C4-2B (cell line): ENCODE measurements at regions not wholly inside any gene's neighbourhood (a gene's known extent, or its start where the extent isn't known, plus 50 kb on each side); places are given as distances from the start of the nearest gene placed in this dataset.

Experiments used
- ZFX ChIP-seq: fragments of 450-650 bp; IDR thresholded peaks from 2 replicates; pipeline ENCODE4 v1.6.1; 2017
- TF ChIP-seq, protein P1 (sequence below): fragments of 450-650 bp; conservative IDR thresholded peaks from 2 replicates; pipeline ENCODE4 v1.5.1; 2017; ENCODE audit warnings: mild to moderate bottlenecking

DNA sequence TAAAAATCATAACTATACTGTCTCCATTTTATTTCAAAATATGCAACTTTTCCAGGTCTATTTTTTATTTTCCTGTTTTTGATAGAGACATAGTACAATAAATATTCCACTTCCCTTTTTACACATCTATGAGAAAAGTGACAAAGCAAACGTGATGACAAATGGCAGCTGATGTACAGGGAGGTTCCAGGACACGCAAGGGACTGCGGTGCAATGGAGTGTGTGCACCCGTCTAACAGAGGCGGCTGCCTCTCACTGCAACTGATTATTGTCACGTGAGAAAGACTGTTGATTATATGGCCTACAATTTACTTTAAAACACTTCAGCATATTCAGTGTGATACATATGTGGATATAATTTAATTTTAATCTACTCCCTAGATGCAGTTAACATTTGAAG, 142.6 kb downstream of the LRRC30 start:
- TF ChIP-seq, protein P1, sequence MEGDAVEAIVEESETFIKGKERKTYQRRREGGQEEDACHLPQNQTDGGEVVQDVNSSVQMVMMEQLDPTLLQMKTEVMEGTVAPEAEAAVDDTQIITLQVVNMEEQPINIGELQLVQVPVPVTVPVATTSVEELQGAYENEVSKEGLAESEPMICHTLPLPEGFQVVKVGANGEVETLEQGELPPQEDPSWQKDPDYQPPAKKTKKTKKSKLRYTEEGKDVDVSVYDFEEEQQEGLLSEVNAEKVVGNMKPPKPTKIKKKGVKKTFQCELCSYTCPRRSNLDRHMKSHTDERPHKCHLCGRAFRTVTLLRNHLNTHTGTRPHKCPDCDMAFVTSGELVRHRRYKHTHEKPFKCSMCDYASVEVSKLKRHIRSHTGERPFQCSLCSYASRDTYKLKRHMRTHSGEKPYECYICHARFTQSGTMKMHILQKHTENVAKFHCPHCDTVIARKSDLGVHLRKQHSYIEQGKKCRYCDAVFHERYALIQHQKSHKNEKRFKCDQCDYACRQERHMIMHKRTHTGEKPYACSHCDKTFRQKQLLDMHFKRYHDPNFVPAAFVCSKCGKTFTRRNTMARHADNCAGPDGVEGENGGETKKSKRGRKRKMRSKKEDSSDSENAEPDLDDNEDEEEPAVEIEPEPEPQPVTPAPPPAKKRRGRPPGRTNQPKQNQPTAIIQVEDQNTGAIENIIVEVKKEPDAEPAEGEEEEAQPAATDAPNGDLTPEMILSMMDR, result no peak
- no peak for TF ChIP-seq ZFX
